DND-41 (cell line): ENCODE measurements at regions not wholly inside any gene's neighbourhood (a gene's known extent, or its start where the extent isn't known, plus 50 kb on each side); places are given as distances from the start of the nearest gene placed in this dataset.

Experiments used
- EZH2 ChIP-seq: IDR thresholded peaks from 3 replicates; pipeline ENCODE4 v1.6.1; 2012; ENCODE audit warnings: borderline replicate concordance, low read depth, mild to moderate bottlenecking, moderate library complexity, low read length, inconsistent platforms; ENCODE audit not compliant: severe bottlenecking
- TF ChIP-seq, protein P1 (sequence below): IDR thresholded peaks from 2 replicates; pipeline ENCODE4 v1.5.1; 2012; ENCODE audit warnings: borderline replicate concordance, low read length, moderate library complexity, mild to moderate bottlenecking; ENCODE audit not compliant: poor library complexity, severe bottlenecking; ENCODE audit errors: extremely low read depth

DNA sequence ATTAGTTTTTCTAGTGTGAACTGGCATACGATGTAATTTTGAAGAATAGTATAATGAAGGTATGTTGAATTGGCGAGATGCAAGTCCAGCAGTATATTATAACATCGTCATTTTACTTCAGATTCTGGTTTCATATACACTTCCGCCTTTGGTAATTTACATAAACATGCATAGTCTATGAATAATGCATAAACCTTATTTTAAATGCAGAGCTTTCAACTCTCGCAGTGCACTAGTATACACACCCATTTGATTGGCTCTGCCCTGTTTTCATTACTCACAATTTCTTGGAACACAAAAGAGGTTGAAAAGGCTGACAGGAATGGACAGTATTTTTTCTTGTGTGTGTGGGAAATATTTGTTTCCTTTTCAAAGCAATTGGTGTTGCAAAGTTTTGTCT, 128.9 kb upstream of the CCNH start:
- TF ChIP-seq EZH2, result no peak
- TF ChIP-seq, protein P1, sequence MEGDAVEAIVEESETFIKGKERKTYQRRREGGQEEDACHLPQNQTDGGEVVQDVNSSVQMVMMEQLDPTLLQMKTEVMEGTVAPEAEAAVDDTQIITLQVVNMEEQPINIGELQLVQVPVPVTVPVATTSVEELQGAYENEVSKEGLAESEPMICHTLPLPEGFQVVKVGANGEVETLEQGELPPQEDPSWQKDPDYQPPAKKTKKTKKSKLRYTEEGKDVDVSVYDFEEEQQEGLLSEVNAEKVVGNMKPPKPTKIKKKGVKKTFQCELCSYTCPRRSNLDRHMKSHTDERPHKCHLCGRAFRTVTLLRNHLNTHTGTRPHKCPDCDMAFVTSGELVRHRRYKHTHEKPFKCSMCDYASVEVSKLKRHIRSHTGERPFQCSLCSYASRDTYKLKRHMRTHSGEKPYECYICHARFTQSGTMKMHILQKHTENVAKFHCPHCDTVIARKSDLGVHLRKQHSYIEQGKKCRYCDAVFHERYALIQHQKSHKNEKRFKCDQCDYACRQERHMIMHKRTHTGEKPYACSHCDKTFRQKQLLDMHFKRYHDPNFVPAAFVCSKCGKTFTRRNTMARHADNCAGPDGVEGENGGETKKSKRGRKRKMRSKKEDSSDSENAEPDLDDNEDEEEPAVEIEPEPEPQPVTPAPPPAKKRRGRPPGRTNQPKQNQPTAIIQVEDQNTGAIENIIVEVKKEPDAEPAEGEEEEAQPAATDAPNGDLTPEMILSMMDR, result no peak
